GM19372 (cell line): ENCODE measurements at regions not wholly inside any gene's neighbourhood (a gene's known extent, or its start where the extent isn't known, plus 50 kb on each side); places are given as distances from the start of the nearest gene placed in this dataset.
A peak's percentile ranks its signal among the peaks of the same experiment; 100 is the strongest.

Experiments
- ATAC-seq: cut with Tn5 transposase; IDR thresholded peaks from one replicate; pipeline ENCODE4 v1.9.1; 2021; ENCODE audit warnings: mild to moderate bottlenecking, low read depth, moderate library complexity; ENCODE audit not compliant: unreplicated experiment

GRCh38 chr18:47422524-47422923 lies 171.1 kb upstream of the SKOR2 start:
- ATAC-seq: no peak

DNA sequence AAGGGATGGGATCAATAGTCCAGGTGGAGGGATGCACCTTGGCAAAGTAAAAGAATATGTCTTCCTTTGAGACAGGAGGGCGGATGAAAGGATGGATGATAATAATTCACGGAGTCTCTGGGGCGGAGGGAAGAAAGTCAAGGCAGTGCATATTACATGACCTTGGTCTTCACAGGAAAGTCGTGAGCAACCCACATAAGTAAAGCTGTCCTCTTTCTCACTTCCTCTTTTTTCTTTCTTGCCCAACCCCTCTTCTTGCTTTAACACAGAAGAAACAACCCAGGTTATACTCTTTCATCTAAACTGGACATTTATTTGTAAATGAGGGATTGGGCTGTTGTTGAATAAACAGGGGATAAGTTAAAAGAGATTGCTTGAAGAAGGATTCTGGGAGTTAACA lies 168.7 kb upstream of the SKOR2 start:
- peak; percentile 89 for ATAC-seq

- no peak for ATAC-seq
Measured at GRCh38 chr18:47418746-47419145, 167.3 kb upstream of the SKOR2 start.

GRCh38 chr18:47417807-47418206 lies 166.3 kb upstream of the SKOR2 start:
- ATAC-seq: no peak

DNA sequence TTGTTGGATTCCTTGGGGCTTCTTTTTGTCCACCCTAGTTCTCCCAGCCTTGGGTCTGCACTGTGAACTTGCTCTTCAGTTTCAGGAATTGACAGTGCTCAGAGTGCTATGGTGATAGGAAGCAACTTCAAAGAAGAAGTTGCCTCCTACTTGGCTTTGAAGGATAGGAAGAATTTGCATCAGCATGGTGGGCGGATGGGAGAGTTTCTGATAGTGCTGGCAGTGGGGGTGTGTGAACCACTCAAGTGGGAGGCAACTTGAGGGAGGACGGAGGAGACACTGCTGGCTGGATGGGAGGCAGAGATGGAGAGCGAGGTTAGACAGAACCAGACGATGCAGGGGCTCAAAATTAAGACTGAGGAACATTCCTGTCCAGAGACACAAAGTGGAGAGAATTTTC lies 164.4 kb upstream of the SKOR2 start:
- no peak for ATAC-seq

DNA sequence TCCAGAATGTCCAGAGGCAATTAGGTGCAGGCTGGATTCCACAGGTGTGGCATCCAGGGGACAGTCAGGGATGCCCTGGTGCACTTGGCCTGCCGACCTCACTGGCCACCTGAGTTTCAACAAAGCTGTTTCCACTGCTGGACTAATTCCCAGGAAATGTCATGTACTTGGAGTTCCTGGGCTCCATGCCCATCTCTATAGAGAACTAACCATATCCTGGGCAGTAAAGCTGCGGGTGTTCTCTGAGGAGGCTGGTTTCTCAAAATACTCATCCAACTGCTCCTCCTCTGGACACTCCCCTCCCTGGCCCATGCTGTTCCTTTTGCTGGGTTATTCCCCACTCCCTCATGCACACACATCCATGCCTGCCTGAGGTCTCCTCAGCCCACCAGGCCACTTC lies 161.9 kb upstream of the SKOR2 start:
- no peak for ATAC-seq

- ATAC-seq: no peak
Measured at GRCh38 chr18:47412924-47413323, 161.5 kb upstream of the SKOR2 start.

DNA sequence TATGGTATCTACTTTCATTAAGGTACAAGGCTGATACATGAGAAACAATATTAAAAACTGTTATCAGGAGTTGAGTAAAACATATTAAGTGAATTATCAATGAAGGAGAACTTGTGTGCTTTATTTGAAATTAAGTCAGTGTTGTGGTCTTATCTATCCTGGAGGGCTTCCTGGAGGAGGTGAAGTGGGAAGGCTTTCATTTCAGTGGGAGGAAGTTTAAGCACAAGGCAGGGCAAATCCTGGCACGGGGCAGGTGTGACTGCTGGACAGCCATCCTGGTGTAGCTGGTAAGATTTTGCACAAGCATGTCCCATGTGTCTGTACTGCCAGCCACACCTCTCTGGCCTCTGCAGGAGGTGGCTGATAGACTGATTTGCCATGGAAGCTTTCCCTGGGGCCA lies 159.7 kb upstream of the SKOR2 start:
- no peak for ATAC-seq

GRCh38 chr18:47410139-47410538 lies 158.7 kb upstream of the SKOR2 start:
- no peak for ATAC-seq

DNA sequence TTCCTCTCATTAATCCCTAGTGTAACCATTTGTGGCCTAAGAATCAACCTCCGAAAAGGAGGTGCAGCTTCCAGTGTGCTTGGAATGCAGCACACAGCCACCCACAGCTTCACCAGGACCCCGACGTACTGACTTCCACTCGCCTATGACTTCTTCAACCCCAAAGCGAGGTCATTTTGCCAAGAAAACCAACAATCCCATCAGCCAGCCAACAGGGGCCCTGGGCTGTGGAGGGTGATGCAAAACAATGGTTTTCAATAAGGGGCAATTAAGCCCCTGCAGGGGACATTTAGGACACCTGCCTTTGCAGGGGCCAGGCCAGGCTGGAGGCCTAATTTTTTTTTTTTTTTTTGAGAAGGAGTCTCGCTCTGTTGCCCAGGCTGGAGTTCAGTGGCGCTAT lies 158.1 kb upstream of the SKOR2 start:
- no peak for ATAC-seq

- no peak for ATAC-seq
Measured at GRCh38 chr18:47407736-47408135, 156.3 kb upstream of the SKOR2 start.

DNA sequence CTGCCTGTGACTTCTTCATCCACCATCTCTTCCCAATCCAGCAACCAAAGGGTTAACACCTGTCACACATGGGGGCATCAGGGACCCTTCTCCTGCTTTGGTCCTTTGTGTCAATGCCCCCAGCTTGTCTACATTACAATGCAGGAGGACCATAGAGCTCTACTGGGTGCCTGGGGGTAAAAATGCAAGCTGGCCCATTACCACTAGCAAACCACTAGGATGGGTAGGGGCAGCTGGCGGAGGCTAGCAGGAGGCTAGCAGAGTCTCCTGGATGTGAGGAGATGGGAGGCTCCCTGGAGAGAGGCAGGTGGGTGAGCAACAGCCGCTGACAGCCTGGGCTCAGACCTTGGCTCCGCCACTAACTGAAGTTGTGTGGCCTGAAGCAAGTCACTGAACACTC lies 153.4 kb upstream of the SKOR2 start:
- ATAC-seq: no peak

GRCh38 chr18:47403949-47404348 lies 152.5 kb upstream of the SKOR2 start:
- no peak for ATAC-seq

GRCh38 chr18:47403317-47403716 lies 151.9 kb upstream of the SKOR2 start:
- no peak for ATAC-seq

DNA sequence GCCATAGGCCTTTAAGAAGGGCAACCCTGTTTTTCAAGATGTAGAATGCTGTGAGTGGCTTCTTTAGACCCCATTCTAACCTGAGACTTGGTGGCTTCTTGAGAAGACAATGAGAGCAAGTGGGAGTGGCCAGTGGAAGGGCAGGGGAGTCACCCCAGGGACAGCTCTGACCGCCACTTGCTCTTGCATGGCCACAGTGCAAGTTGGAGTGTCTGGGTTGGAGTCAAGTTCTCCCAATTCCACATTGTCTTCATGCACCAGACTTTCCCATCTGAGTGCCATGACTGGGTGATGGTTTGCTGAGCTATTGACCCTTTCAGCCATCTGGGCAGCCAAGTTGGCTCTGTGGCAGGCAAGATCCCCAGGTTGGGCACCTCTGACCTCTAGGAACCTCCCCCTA lies 148.0 kb upstream of the SKOR2 start:
- ATAC-seq: no peak

GRCh38 chr18:47397671-47398319 lies 146.3 kb upstream of the SKOR2 start:
- no peak for ATAC-seq

GRCh38 chr18:47391665-47392064 lies 140.2 kb upstream of the SKOR2 start:
- no peak for ATAC-seq

DNA sequence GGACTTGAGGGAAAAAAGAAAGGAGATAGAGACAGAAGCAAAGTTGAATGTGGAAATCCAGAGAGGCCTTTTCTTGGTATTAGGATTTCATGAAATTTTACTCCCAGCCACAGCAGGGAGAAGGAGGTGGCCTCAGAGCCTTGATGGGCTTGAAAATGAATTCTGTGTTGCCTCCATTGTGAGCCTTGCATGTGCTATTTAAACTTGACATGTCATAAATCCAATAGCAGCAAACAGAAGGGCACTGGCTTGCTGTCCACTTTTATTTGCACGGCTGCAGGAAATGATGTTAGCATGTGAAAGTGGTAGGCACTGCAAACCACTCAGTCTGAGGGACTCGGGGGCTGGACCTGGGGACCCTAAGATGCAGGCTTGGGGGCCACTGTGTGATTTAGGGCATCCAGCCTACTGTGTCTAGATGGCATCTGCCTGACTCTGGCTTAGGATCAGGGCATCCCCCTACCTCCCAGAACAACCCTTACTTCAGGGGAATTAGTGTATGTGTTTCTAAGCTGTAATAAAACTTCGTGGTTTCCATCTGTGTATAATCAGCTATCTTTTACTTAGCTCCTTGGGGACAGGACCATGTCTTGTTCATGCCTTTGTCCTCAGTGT lies 139.1 kb upstream of the SKOR2 start:
- no peak for ATAC-seq

GRCh38 chr18:47389210-47389609 lies 137.8 kb upstream of the SKOR2 start:
- ATAC-seq: no peak

- no peak for ATAC-seq
Measured at GRCh38 chr18:47387864-47388263, 136.4 kb upstream of the SKOR2 start.

GRCh38 chr18:47383729-47384128 lies 132.3 kb upstream of the SKOR2 start:
- ATAC-seq: no peak

GRCh38 chr18:47381975-47382570 lies 130.6 kb upstream of the SKOR2 start:
- no peak for ATAC-seq
